OCI-LY7 (cell line): ENCODE measurements at regions not wholly inside any gene's neighbourhood (a gene's known extent, or its start where the extent isn't known, plus 50 kb on each side); places are given as distances from the start of the nearest gene placed in this dataset.

ENCODE experiments used
- CTCF ChIP-seq: fragments of 200-600 bp; sonication (generic); conservative IDR thresholded peaks from 2 replicates; pipeline ENCODE4 v1.5.1; 2014; ENCODE audit warnings: mild to moderate bottlenecking, antibody characterized with exemption, low read length, moderate library complexity, mixed read lengths
- EZH2phosphoT487 ChIP-seq: fragments of 200-600 bp; sonication (generic); IDR thresholded peaks from 2 replicates; pipeline ENCODE4 v1.6.1; 2018; ENCODE audit warnings: low read depth, borderline replicate concordance, mild to moderate bottlenecking, mixed run types, antibody characterized with exemption, low read length, moderate library complexity, mixed read lengths

- TF ChIP-seq CTCF (no peak), EZH2phosphoT487 (no peak)
Observed at GRCh38 chr20:9935285-9935684, 96.4 kb upstream of the PAK5 start.
